ENCODE measurements at regions not wholly inside any gene's neighbourhood (a gene's known extent, or its start where the extent isn't known, plus 50 kb on each side); places are given as distances from the start of the nearest gene placed in this dataset.
A peak's percentile ranks its signal among the peaks of the same experiment; 100 is the strongest.

DNA sequence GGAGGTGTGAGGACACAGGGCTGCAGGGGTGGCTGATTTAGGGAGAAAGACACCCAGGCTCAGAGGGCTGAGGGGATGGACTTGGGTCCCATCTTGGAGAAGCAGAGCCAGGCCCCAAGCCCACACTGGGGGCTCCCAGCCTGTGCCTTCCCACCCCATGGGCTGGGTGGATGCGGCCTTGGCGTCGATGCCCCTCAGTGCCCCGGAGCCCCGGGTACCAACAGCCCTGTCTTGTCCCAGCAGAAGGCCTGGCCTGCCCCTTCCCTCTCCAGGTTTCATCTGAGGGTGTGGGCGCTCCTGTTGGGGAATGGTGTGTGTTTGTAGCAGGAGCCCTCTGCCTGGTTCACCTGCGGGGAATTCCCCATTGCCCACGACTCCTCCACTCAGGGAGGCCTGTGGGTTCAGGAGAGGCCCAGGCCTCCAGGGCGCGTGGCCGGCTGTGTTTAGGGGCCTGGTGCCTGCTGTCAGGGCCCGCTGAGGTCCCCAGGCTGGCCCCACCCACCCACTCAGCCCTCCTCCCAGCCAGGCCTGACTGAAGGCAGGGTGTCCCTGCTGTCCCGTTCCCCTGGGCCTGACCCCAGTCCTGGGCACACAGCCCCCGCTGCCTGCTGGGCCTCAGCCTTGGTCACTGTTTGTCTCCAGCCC is 51.1 kb upstream of the BEGAIN start:
- no peak for DNase-seq

GRCh38 chr14:100639280-100639679 is 52.1 kb upstream of the BEGAIN start:
- DNase-seq, result no peak

- no peak for DNase-seq
Observed at GRCh38 chr14:100640471-100641273, 53.5 kb upstream of the BEGAIN start.

DNA sequence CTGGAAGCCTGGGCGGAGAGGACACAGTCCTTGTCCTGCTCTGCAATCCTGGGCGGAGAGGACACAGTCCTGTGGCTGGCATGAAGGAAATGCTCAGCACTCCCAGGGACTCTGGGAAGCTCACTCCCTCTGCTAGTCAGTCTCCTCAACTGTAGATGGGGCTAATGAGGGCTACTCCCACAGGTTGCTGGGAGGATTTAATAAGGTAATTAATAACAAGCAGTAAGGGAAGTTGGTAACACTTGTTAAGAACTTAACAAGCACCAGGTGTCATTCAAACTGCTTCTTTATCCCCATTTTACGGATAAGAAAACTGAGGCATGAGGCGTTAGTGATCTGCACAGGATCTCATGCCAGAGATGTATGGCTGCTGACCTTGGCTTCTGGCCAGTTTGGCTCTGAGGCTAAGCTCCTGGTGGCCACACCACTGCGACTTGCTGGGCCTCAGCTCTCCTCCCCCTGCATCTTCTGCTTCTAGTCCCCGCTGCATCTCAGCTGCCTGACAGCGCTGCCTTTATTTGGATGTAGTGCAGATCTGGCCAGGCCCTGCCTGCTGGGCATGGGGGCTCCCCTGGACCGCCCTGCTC is 54.1 kb upstream of the BEGAIN start:
- DNase-seq, result no peak

- DNase-seq, result no peak
Observed at GRCh38 chr14:100643426-100643825, 56.2 kb upstream of the BEGAIN start.

DNA sequence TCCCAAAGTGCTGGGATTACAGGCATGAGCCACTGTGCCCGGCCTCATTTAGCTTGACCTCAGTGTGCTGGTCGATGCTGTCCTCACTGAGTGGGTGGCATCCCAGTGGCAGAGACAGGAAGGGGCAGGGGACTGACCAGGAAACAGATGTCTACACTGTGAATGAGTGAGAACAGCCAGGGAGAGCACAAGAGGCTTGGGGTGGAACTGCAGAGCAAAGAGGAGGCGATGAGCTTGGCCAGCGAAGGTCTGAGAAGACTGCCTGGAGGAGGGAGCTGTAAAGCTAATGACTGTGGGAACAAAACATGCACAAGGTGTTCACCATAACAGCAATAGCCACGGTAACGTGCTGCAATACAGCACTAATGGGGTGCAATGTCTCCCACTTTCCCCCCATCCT is 57.2 kb upstream of the BEGAIN start:
- no peak for DNase-seq

DNA sequence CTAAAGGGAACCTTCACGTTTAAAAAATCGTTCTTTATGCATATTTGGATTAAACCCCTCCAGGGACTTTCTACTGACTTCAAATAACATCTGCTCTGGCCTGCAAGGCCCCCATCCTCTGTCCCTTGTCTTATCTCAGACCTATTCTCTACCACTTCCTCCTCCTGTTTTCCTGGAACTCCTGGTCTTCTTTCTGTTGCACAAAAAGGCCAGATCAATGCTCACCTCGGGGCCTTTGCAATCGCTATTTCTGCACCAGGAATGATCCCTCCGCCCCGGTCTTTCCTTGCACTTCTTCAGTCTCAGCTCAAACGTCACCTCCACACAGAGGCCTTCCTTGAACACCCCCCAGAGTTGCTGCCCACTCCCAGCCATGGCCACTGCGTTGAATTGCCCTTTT is 57.6 kb upstream of the BEGAIN start:
- no peak for DNase-seq

DNA sequence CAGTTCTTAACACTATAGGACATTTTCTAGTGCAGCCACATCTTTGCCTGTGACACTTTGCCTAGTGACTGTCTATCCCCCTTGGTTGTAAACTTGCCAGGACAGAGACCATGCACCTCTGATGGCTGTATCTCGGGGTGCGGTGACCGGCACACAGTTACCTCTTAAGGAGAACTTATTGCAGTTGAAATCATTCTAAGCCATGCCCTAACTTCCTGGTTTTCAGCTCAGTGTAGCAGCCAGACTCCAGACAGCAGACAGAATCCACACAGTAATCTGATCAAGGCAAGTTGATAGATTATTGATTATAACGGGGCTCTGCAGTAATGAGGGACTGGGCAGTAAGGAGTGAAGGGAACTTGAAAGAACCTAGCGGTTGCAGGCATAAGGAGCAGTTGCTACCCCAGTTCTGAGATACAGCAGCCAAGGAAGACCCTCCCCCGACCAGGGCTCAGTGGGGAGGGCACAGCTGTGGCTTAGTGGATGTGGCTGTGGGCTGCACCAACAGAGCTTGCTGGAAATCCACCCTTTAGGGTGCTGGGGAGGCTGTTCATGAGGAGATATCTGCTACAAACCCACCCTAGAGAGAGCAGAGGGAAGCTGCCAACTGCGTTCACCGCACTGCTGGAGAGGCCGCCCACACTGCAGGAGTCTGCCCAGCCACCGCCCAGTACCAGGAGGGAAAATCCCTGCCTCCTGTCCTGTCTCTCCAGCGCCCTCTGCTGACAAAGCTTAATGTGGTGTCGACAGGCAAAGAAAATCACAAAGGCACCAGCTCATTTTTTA is 58.2 kb upstream of the BEGAIN start:
- DNase-seq, result peak; percentile 77

DNA sequence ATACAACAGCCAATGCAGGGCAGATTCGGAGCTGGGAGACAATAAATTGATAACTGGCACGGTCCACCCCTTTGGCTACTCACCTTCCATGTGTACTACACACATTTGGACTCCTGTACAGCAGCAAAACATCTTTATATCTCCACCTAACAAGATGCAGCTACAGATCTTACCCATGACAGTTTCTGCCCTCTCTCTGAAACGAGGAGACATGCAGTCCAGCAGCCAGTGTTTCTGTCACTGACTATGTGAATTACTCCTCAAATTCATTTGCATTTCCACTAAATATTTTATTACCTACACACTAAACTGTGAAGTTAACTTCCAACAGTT is 58.7 kb upstream of the BEGAIN start:
- DNase-seq, result no peak

- DNase-seq, result no peak
Observed at GRCh38 chr14:100648474-100649172, 61.4 kb upstream of the BEGAIN start.

GRCh38 chr14:100649173-100649519 is 61.9 kb upstream of the BEGAIN start:
- no peak for DNase-seq

DNA sequence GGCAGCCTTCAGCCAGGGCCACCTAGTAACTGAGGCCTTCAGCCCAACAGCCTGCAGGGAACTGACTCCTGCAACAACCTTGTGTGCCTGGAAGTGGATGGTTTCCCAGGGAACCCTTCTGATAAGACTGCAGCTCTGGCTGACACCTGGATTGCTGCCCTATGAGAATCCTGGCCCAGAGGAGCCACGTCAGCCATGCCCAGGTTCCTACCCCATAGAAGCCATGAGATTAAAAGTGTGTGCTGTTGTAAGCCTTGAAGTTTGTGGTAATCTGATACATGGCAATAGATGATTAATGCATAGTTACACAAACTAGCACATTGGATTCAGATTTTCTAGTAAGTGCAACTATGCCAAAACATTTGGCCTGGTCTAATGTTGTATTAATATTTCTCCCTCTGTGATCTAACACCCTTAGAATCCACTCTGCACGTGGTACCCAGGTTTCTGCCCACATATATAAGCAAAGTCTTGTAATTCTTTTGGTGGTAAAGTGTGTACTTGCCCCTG is 64.8 kb upstream of the BEGAIN start:
- no peak for DNase-seq

DNA sequence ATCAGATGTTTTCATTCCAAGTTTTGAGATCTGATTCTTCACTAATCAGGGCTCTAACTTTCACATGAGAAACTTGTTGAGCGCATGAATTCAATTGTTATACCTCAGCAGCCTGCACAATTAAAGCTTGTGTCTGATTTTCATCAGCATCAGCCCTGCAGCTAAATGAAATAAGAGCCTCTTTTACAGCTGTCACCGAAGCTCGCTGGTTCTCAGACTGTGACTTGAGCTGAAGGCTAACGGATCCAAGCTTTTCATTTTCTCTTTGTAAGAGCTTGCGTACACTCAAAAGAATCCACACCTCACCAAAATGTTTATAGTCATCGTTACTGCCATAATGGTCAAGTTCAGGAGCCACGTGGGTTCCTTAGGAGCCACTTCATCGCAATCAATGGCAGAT is 65.5 kb upstream of the BEGAIN start:
- DNase-seq, result no peak

DNA sequence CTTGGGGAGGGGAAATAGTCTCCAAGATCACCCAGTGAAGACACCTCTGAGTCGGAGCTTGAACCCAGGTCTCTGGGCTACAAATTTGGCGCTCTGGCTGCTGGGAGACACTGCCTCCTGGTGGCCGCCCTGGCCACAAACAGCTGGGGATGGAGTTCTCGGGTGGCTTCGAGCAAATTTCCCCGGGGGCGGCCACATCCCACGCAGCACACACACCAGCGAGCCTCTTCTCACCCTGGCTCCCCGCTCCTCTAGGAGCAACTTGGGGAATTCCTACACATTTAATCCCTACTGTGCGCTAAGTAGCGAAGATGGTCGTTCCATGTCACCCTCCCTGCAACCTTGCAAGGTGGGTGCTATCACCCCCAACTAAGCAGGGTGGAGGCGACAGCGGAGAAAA is 66.2 kb upstream of the BEGAIN start:
- DNase-seq, result no peak

- DNase-seq, result no peak
Observed at GRCh38 chr14:100654025-100654813, 67.0 kb upstream of the BEGAIN start.

DNA sequence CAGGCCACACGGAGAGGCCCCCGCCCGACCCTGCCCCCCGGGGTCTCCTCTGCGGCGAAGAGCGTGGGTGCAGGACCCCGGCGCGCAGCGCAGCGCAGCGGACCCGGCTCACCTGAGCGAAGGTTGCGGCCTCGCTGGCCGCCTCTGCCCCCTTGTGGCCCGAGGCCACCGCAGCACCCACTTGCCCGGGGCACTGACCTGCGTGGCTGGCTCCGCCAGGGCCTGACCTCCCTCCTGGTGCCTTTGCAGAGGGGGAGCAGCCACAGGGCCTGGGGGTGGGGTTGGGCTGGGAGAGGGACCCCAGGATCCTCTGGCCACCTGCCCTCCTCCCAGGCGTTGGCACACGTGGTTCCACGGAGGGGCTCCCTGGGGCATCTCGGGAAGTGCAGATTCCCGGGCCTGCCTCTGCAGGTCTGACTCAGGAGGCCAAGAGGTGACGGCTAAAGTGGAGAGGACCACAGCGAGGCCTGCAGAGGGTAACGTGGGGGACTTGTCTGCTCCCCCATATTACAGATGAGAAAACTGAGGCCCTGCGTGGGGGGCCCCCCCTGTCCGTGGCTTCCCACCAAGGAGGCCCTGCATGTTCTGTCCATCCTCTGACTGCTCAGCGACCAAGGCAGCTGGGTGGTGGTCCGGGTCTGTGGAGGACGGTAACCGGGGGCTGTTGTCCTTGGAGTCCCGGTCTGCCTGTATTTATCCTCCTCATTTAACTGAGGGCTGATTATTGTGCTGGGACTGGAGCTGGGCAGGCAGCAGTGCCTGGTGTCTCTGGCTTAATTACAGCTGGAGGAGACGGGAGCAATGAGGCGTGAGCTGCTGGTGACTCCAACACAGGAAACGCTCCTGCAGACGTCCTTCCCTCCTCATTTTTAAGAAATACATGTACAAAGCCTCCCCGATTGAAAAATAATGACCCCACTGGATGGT is 67.9 kb upstream of the BEGAIN start:
- peak; percentile 21 for DNase-seq

GRCh38 chr14:100655741-100656085 is 68.5 kb upstream of the BEGAIN start:
- no peak for DNase-seq

- no peak for DNase-seq
Observed at GRCh38 chr14:100656996-100657395, 69.7 kb upstream of the DLK1 start.

DNA sequence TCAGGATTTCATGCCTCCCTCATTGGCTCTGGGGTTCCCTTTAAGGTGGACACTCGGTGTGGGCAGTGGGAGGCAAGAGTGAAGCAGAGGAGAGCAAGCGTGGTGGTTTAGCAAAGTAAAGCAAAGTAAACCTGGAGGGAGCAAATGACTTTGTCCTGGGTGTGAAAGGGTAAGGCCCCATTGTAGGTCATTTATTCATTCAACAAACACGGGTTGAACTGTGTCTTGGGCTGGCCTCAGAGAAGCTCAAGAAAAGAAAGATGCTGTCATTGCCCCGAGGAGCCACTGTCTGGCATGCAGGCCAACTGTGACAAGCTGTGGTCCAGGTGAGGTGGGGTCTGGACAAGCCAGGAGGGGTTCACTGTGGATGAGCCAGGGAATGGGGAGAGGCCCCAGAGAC is 68.9 kb upstream of the DLK1 start:
- no peak for DNase-seq

GRCh38 chr14:100658181-100658886 is 68.4 kb upstream of the DLK1 start:
- DNase-seq, result peak; percentile 47

Data from NCI-H1436 (cell line).